ENCODE measurements at regions not wholly inside any gene's neighbourhood (a gene's known extent, or its start where the extent isn't known, plus 50 kb on each side); places are given as distances from the start of the nearest gene placed in this dataset.

- Mint-ChIP-seq H3K36me3 (ENCODE audit: low read depth) (no peaks in the 10 kb centered on the region), H3K4me1 (ENCODE audit: low read depth) (peaks cover 3% of the 10 kb centered on the region), H3K4me3 (ENCODE audit: unreplicated experiment) (no peak overlapping the region), H3K27ac (ENCODE audit: unreplicated experiment) (no peak overlapping the region), H3K9me3 (ENCODE audit: low read depth) (no peaks in the 10 kb centered on the region), H3K27me3 (ENCODE audit: low read depth) (no peaks in the 10 kb centered on the region)
- no peak for DNase-seq (ENCODE audit: low spot score)
- TF ChIP-seq, protein P1, sequence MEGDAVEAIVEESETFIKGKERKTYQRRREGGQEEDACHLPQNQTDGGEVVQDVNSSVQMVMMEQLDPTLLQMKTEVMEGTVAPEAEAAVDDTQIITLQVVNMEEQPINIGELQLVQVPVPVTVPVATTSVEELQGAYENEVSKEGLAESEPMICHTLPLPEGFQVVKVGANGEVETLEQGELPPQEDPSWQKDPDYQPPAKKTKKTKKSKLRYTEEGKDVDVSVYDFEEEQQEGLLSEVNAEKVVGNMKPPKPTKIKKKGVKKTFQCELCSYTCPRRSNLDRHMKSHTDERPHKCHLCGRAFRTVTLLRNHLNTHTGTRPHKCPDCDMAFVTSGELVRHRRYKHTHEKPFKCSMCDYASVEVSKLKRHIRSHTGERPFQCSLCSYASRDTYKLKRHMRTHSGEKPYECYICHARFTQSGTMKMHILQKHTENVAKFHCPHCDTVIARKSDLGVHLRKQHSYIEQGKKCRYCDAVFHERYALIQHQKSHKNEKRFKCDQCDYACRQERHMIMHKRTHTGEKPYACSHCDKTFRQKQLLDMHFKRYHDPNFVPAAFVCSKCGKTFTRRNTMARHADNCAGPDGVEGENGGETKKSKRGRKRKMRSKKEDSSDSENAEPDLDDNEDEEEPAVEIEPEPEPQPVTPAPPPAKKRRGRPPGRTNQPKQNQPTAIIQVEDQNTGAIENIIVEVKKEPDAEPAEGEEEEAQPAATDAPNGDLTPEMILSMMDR (IDR thresholded peaks at IDR 0.05) = no peak
Observed at GRCh38 chrX:20432746-20433387, 166.2 kb upstream of the RPS6KA3 start.

DNA sequence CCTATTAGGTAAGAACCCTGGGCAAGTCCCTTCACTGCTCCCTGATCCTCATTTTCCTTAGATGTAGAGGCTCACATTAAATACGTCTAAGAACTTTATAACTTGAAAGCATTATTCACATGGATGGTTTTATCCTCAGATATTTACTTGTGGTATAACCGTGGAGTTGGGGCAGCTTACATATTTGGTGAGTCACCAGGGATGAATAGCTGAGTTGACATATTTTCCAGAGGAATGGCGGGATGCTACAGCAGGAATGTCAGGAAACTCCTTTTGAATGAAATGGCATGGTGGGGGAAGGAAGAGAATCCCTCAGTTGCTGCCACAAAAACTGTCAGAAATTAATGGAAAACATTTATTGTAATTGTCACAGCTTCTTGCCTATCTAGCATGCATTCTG lies 165.3 kb upstream of the RPS6KA3 start:
- TF ChIP-seq, protein P1 (IDR thresholded peaks at IDR 0.05) = no peak
- Mint-ChIP-seq H3K9me3 (ENCODE audit: low read depth) (no peaks in the 10 kb centered on the region), H3K27me3 (ENCODE audit: low read depth) (no peaks in the 10 kb centered on the region), H3K36me3 (ENCODE audit: low read depth) (no peaks in the 10 kb centered on the region), H3K4me1 (ENCODE audit: low read depth) (peaks cover 3% of the 10 kb centered on the region), H3K27ac (ENCODE audit: unreplicated experiment) (no peak overlapping the region), H3K4me3 (ENCODE audit: unreplicated experiment) (no peak overlapping the region)
- DNase-seq (ENCODE audit: low spot score) = no peak

- Mint-ChIP-seq H3K4me3 (ENCODE audit: unreplicated experiment) (no peak overlapping the region), H3K27me3 (ENCODE audit: low read depth) (no peaks in the 10 kb centered on the region), H3K27ac (ENCODE audit: unreplicated experiment) (no peak overlapping the region), H3K4me1 (ENCODE audit: low read depth) (peaks cover 3% of the 10 kb centered on the region), H3K36me3 (ENCODE audit: low read depth) (no peaks in the 10 kb centered on the region), H3K9me3 (ENCODE audit: low read depth) (no peaks in the 10 kb centered on the region)
- DNase-seq (ENCODE audit: low spot score) = no peak
- TF ChIP-seq, protein P1 (IDR thresholded peaks at IDR 0.05) = no peak
Observed at GRCh38 chrX:20431486-20431885, 164.8 kb upstream of the RPS6KA3 start.

DNA sequence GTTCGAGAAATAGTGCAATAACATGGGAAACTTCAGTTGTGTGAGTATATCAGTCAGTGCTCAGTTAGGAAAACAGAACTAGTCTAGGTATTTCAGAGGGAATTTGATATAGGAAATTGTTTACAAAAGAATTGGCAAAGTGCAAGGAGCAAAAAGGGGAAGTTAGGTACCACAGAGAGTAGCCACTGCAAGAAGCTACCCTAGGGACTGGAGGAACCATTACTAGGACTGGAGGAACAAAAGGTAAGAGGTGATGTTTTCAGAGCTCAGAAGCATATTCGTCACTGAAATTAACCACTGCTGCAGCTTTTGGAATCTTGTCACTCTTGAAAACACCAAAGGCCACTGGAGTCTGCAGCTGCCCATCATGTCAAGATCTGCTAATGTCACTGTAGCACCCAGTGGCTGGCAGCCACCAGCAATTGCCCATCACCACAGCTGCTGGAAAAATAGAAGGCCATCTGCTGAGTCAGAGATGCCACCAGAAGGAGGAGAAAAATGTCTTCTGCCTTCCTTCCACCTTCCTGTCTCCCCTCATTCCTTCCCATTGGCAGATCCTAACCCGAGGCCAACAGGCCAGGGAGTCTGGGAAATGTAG lies 160.6 kb upstream of the RPS6KA3 start:
- no peak for DNase-seq (ENCODE audit: low spot score)
- peaks cover 7% of the 10 kb centered on the region for H3K9me3 Mint-ChIP-seq (ENCODE audit: low read depth)
- H3K4me1 Mint-ChIP-seq (ENCODE audit: low read depth) = peaks cover 3% of the 10 kb centered on the region
- TF ChIP-seq, protein P1 (IDR thresholded peaks at IDR 0.05) = no peak
- H3K27me3 Mint-ChIP-seq (ENCODE audit: low read depth) = no peaks in the 10 kb centered on the region
- H3K27ac Mint-ChIP-seq (ENCODE audit: unreplicated experiment) = no peak overlapping the region
- H3K4me3 Mint-ChIP-seq (ENCODE audit: unreplicated experiment) = no peak overlapping the region
- H3K36me3 Mint-ChIP-seq (ENCODE audit: low read depth) = no peaks in the 10 kb centered on the region

DNA sequence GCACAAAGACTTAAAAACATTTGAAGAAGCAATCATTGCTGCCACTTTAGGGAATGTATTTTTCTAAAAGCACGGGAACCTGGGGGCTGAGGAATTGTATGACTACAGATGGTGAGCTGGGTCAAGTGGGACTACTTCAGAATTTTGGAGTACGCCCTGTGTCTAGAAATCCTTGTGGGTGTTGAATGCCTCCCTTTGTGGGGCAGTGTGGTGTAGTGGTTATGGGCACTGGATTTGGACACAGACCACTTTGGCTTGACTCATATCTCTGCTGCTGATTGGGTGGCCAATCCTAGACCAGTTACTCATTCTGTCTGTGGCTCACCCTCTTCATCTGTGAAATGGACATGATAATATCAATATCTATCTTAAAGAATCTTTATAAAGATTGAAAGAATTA lies 155.0 kb upstream of the RPS6KA3 start:
- no peak for DNase-seq (ENCODE audit: low spot score)
- Mint-ChIP-seq H3K4me3 (ENCODE audit: unreplicated experiment) (no peak overlapping the region), H3K9me3 (ENCODE audit: low read depth) (peaks cover 7% of the 10 kb centered on the region), H3K4me1 (ENCODE audit: low read depth) (no peaks in the 10 kb centered on the region), H3K27ac (ENCODE audit: unreplicated experiment) (no peak overlapping the region), H3K27me3 (ENCODE audit: low read depth) (no peaks in the 10 kb centered on the region), H3K36me3 (ENCODE audit: low read depth) (no peaks in the 10 kb centered on the region)
- TF ChIP-seq, protein P1 (IDR thresholded peaks at IDR 0.05) = no peak
